Endothelial cell of umbilical vein (primary cell): ENCODE measurements at regions not wholly inside any gene's neighbourhood (a gene's known extent, or its start where the extent isn't known, plus 50 kb on each side); places are given as distances from the start of the nearest gene placed in this dataset.
A peak's percentile ranks its signal among the peaks of the same experiment; 100 is the strongest.

Source experiments
- BruUV-seq: library from RNA; stranded (reverse); fragments of 400-500 nt; replicated peaks from 2 replicates; lab custom pipeline; 2021; lab: Mats Ljungman, UMichigan
- CTCF ChIA-PET: fragments of 300-600, 350-600 bp; sonication (Branson Sonifier 250); formaldehyde crosslinking; loops from one replicate; lab custom pipeline; 2021; ENCODE audit warnings: antibody characterized with exemption, inconsistent platforms; lab: Charles Lee
- POLR2A ChIA-PET: fragments of 300-600, 350-600 bp; sonication (Branson Sonifier 250); formaldehyde crosslinking; loops from one replicate; lab custom pipeline; 2021; ENCODE audit warnings: antibody characterized with exemption, inconsistent platforms; lab: Charles Lee
- DNase-seq: peaks from one replicate; pipeline ENCODE4 v3.0.0-alpha.2; 2011; ENCODE audit warnings: low read depth, low spot score
- FAIRE-seq: peaks from 2 replicates; lab custom pipeline; 2011; peaks lifted over from hg19 to GRCh38; lab: Jason Lieb, UNC
- H2AFZ ChIP-seq: 2 replicates; pipeline ENCODE4 v1.6.0; 2012; ENCODE audit warnings: low read depth, low read length, control low read depth, inconsistent platforms
- H3K27ac ChIP-seq: 2 replicates; pipeline ENCODE4 v1.5.1; 2011; ENCODE audit warnings: low read depth, mild to moderate bottlenecking, control low read depth, low read length, moderate library complexity; ENCODE audit not compliant: insufficient read depth
- H3K27me3 ChIP-seq, 2 experiments: 2 replicates each; pipeline versions ENCODE4 v1.6.0 to v1.6.1; 2011; ENCODE audit warnings: low read length in 2 of 2, mixed read lengths in 1 of 2; ENCODE audit not compliant: control insufficient read depth in 2 of 2, insufficient read depth in 2 of 2
- H3K36me3 ChIP-seq, 2 experiments: 2 replicates in 1 of 2; 3 replicates in 1 of 2; pipeline ENCODE4 v1.5.1; 2011; ENCODE audit warnings: low read length in 2 of 2, mild to moderate bottlenecking in 1 of 2, moderate library complexity in 1 of 2; ENCODE audit not compliant: control insufficient read depth in 2 of 2, insufficient read depth in 2 of 2; ENCODE audit errors: extremely low read depth in 1 of 2
- H3K4me1 ChIP-seq: 3 replicates; pipeline ENCODE4 v1.5.1; 2011; ENCODE audit warnings: mild to moderate bottlenecking, low read length; ENCODE audit not compliant: control insufficient read depth, insufficient read depth; ENCODE audit errors: extremely low read depth
- H3K4me2 ChIP-seq: 2 replicates; pipeline ENCODE4 v1.6.1; 2011; ENCODE audit warnings: low read length, control low read depth, mixed read lengths; ENCODE audit not compliant: insufficient read depth
- H3K4me3 ChIP-seq, 3 experiments: fragments of 200-600 bp in 1 of 3; sonication (generic), shearing (Covaris generic) in 1 of 3; replicated peaks in 1 of 3; 2 replicates each; pipeline ENCODE4 v1.5.1; 2011 to 2016; ENCODE audit warnings: control low read depth in 3 of 3, low read length in 3 of 3, mild to moderate bottlenecking in 2 of 3, inconsistent platforms in 1 of 3, low read depth in 1 of 3, moderate library complexity in 1 of 3; ENCODE audit not compliant: insufficient read depth in 1 of 3
- H3K79me2 ChIP-seq: 2 replicates; pipeline ENCODE4 v1.6.0; 2012; ENCODE audit warnings: low read length, inconsistent platforms; ENCODE audit not compliant: control insufficient read depth, insufficient read depth
- H3K9ac ChIP-seq: replicated peaks from 2 replicates; pipeline ENCODE3; 2011; ENCODE audit warnings: low read length, control low read depth; ENCODE audit not compliant: insufficient read depth; ENCODE audit errors: extremely low read depth
- H3K9me1 ChIP-seq: replicated peaks from 3 replicates; pipeline ENCODE4 v1.6.0; 2011; ENCODE audit warnings: mild to moderate bottlenecking, low read length; ENCODE audit not compliant: control insufficient read depth, insufficient read depth; ENCODE audit errors: extremely low read depth
- H3K9me3 ChIP-seq: replicated peaks from 2 replicates; pipeline ENCODE4 v1.5.1; 2012; ENCODE audit warnings: low read length, inconsistent platforms; ENCODE audit not compliant: control insufficient read depth, insufficient read depth
- H4K20me1 ChIP-seq: replicated peaks from 2 replicates; pipeline ENCODE3; 2011; ENCODE audit warnings: mild to moderate bottlenecking, low read length; ENCODE audit not compliant: control insufficient read depth, insufficient read depth; ENCODE audit errors: extremely low read depth
- EZH2 ChIP-seq: IDR thresholded peaks from 2 replicates; pipeline ENCODE4 v1.6.1; 2012; ENCODE audit warnings: borderline replicate concordance, low read depth, mild to moderate bottlenecking, moderate library complexity, low read length, inconsistent platforms; ENCODE audit not compliant: severe bottlenecking
- FOS ChIP-seq: IDR thresholded peaks from 2 replicates; pipeline ENCODE4 v1.6.1; 2011; ENCODE audit warnings: mild to moderate bottlenecking, low read length, moderate library complexity, borderline replicate concordance; ENCODE audit not compliant: insufficient read depth
- GATA2 ChIP-seq: IDR thresholded peaks from 2 replicates; pipeline ENCODE4 v1.7.0; 2011; ENCODE audit warnings: low read depth, mild to moderate bottlenecking, moderate library complexity, mixed read lengths, low read length; ENCODE audit not compliant: insufficient read length, insufficient read depth
- JUN ChIP-seq: IDR thresholded peaks from 2 replicates; pipeline ENCODE4 v1.6.1; 2011; ENCODE audit warnings: borderline replicate concordance, low read depth; ENCODE audit not compliant: insufficient read length, insufficient read depth
- MYC ChIP-seq: IDR thresholded peaks from one replicate; pipeline ENCODE4 v1.6.1; 2011; ENCODE audit warnings: mild to moderate bottlenecking, low read depth, low read length
- POLR2A ChIP-seq: IDR thresholded peaks from 2 replicates; pipeline ENCODE4 v1.6.1; 2012; ENCODE audit warnings: low read depth, mild to moderate bottlenecking, control low read depth, low read length
- POLR2AphosphoS5 ChIP-seq: IDR thresholded peaks from 2 replicates; pipeline ENCODE4 v1.6.1; 2012; ENCODE audit warnings: low read depth, mild to moderate bottlenecking, control low read depth, low read length, moderate library complexity; ENCODE audit not compliant: insufficient read depth
- dilution Hi-C: fragments of 300-500 bp; cut with MboI; formaldehyde crosslinking; loops from one replicate; pipeline ENCODE4 v1.15.0; 2019; ENCODE audit warnings: low sequenced_read_pairs; ENCODE audit not compliant: extremely low pct_ligation_motif_present
- intact Hi-C: fragments of 100-400 bp; cut with micrococcal nuclease; formaldehyde crosslinking; loops from one replicate; pipeline ENCODE4 v1.10.0; 2022
- TF ChIP-seq, protein P1 (sequence below), 2 donors: IDR thresholded peaks; 1 replicate in 1 of 2; 2 replicates in 1 of 2; pipeline ENCODE4 v1.5.1; 2011; ENCODE audit warnings: low read length in 2 of 2, mild to moderate bottlenecking in 2 of 2, moderate library complexity in 2 of 2, control low read depth in 1 of 2, inconsistent platforms in 1 of 2, low read depth in 1 of 2; ENCODE audit not compliant: insufficient read depth in 1 of 2; ENCODE audit errors: extremely low read depth in 1 of 2
- TF ChIP-seq, protein P2 (sequence below): IDR thresholded peaks from 2 replicates; pipeline ENCODE4 v1.6.1; 2011; ENCODE audit not compliant: insufficient read depth, insufficient read length

DNA sequence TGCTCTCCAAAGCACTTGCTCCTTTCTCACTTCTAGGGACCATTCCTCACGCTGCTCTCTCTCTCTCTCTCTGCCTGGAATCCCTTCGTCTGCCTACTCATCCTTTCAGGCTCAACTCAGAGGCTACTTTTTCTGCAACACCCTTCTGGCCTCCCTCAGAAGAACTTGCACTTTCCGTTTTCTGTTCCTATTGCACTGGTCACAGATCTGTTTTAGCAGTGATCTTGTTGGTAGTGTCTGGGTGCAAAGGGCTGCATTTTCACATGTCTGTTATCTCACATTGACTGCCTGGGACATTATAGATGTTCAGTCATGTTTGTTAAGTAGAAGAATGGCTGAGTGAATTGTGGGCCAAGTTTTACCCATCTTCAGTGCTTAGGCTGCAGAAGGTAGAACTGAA, 63.5 kb downstream of the RIN2 start:
- H3K27ac ChIP-seq: no peak overlapping the region
- intact Hi-C loops: no loop called here

More for the DNA sequence above, 63.5 kb downstream of the RIN2 start:
- H3K9me3 ChIP-seq: no peaks in the 10 kb centered on the region
- BruUV-seq: no TSS peak
- FAIRE-seq: no peak
- no peaks in the 10 kb centered on the region for H3K9me1 ChIP-seq
- ChIA-PET CTCF (interaction anchor here (1.2 kb wide), 1 partner anchor 63 kb away, joined by 3 read pairs; no protein-coding TSS in a partner anchor), POLR2A (no interaction called here)
- no peaks in the 10 kb centered on the region for H3K79me2 ChIP-seq
- no peaks in the 10 kb centered on the region for H4K20me1 ChIP-seq
- no peak for DNase-seq
- H2AFZ ChIP-seq: peak overlapping the region; percentile 34
- H3K27me3 ChIP-seq: no peaks in the 10 kb centered on the region
- H3K4me1 ChIP-seq: peaks cover 28% of the 10 kb centered on the region
- no peak overlapping the region for H3K9ac ChIP-seq
- dilution Hi-C loops: loop anchor here (25.0 kb wide), 1 partner anchor 166 kb away; no protein-coding TSS in a partner anchor
- no peak overlapping the region for H3K4me3 ChIP-seq
- TF ChIP-seq MYC (no peak), POLR2AphosphoS5 (no peak), GATA2 (no peak), EZH2 (no peak), JUN (no peak), FOS (no peak), POLR2A (no peak)
- TF ChIP-seq, protein P1, sequence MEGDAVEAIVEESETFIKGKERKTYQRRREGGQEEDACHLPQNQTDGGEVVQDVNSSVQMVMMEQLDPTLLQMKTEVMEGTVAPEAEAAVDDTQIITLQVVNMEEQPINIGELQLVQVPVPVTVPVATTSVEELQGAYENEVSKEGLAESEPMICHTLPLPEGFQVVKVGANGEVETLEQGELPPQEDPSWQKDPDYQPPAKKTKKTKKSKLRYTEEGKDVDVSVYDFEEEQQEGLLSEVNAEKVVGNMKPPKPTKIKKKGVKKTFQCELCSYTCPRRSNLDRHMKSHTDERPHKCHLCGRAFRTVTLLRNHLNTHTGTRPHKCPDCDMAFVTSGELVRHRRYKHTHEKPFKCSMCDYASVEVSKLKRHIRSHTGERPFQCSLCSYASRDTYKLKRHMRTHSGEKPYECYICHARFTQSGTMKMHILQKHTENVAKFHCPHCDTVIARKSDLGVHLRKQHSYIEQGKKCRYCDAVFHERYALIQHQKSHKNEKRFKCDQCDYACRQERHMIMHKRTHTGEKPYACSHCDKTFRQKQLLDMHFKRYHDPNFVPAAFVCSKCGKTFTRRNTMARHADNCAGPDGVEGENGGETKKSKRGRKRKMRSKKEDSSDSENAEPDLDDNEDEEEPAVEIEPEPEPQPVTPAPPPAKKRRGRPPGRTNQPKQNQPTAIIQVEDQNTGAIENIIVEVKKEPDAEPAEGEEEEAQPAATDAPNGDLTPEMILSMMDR (IDR thresholded peaks at IDR 0.05; ENCODE audit: extremely low read depth in 1 of 2, insufficient read depth in 1 of 2, low read depth in 1 of 2, low read length in 2 of 2): no peak
- TF ChIP-seq, protein P2, sequence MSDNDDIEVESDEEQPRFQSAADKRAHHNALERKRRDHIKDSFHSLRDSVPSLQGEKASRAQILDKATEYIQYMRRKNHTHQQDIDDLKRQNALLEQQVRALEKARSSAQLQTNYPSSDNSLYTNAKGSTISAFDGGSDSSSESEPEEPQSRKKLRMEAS: no peak
- no peaks in the 10 kb centered on the region for H3K36me3 ChIP-seq
- H3K4me2 ChIP-seq: no peak overlapping the region
